Osteocyte (in vitro differentiated cells): ENCODE measurements at regions not wholly inside any gene's neighbourhood (a gene's known extent, or its start where the extent isn't known, plus 50 kb on each side); places are given as distances from the start of the nearest gene placed in this dataset.
"Not testable (repeated sequence)": the region's sequence is repeated elsewhere in the genome, so short reads cannot be mapped to it uniquely, and the experiment has no call there.

Experiments used
- DNase-seq: peaks from one replicate; pipeline ENCODE4 v3.0.0; 2021; ENCODE audit warnings: mixed read lengths; ENCODE audit not compliant: unreplicated experiment; ENCODE audit errors: extremely low spot score
- H3K27ac Mint-ChIP-seq: one replicate; pipeline ENCODE4 v1.8.0; 2021; ENCODE audit warnings: mild to moderate bottlenecking, mixed read lengths; ENCODE audit not compliant: unreplicated experiment
- H3K27me3 Mint-ChIP-seq: one replicate; pipeline ENCODE4 v1.8.0; 2021; ENCODE audit warnings: mixed read lengths; ENCODE audit not compliant: unreplicated experiment
- H3K36me3 Mint-ChIP-seq: one replicate; pipeline ENCODE4 v1.8.0; 2021; ENCODE audit warnings: mixed read lengths; ENCODE audit not compliant: unreplicated experiment
- H3K4me1 Mint-ChIP-seq: one replicate; pipeline ENCODE4 v1.8.0; 2021; ENCODE audit warnings: mixed read lengths; ENCODE audit not compliant: unreplicated experiment
- H3K4me3 Mint-ChIP-seq: one replicate; pipeline ENCODE4 v1.8.0; 2021; ENCODE audit warnings: mild to moderate bottlenecking, moderate library complexity, mixed read lengths; ENCODE audit not compliant: unreplicated experiment
- H3K9me3 Mint-ChIP-seq: one replicate; pipeline ENCODE4 v1.8.0; 2021; ENCODE audit warnings: mixed read lengths; ENCODE audit not compliant: unreplicated experiment
- CTCF ChIP-seq: fragments of 200-600 bp; sonication (generic); IDR thresholded peaks from 2 replicates; pipeline ENCODE4 v1.5.0; 2021; ENCODE audit warnings: antibody characterized with exemption, mild to moderate bottlenecking, moderate library complexity

- no peak for TF ChIP-seq CTCF
- H3K27me3 Mint-ChIP-seq = no peaks in the 10 kb centered on the region
- H3K9me3 Mint-ChIP-seq = no peaks in the 10 kb centered on the region
- no peak overlapping the region for H3K4me3 Mint-ChIP-seq
- no peak for DNase-seq
- no peak overlapping the region for H3K27ac Mint-ChIP-seq
- H3K4me1 Mint-ChIP-seq = peaks cover 34% of the 10 kb centered on the region
- H3K36me3 Mint-ChIP-seq = no peaks in the 10 kb centered on the region
Measured at GRCh38 chr20:53776858-53777257, 183.2 kb upstream of the ZNF217 start.

GRCh38 chr20:53774461-53775203 is 181.0 kb upstream of the ZNF217 start:
- DNase-seq = no peak
- no peaks in the 10 kb centered on the region for H3K27me3 Mint-ChIP-seq
- no peaks in the 10 kb centered on the region for H3K36me3 Mint-ChIP-seq
- no peak overlapping the region for H3K4me3 Mint-ChIP-seq
- no peak for TF ChIP-seq CTCF
- H3K4me1 Mint-ChIP-seq = peaks cover 44% of the 10 kb centered on the region
- H3K9me3 Mint-ChIP-seq = no peaks in the 10 kb centered on the region
- H3K27ac Mint-ChIP-seq = peak overlapping the region; percentile 96

GRCh38 chr20:53773792-53774401 is 180.3 kb upstream of the ZNF217 start:
- Mint-ChIP-seq H3K27me3 (no peaks in the 10 kb centered on the region), H3K27ac (peak overlapping the region; percentile 96), H3K4me1 (peaks cover 51% of the 10 kb centered on the region), H3K9me3 (no peaks in the 10 kb centered on the region), H3K36me3 (no peaks in the 10 kb centered on the region), H3K4me3 (no peak overlapping the region)
- DNase-seq = no peak
- TF ChIP-seq CTCF = no peak

GRCh38 chr20:53773066-53773791 is 179.6 kb upstream of the ZNF217 start:
- not testable (repeated sequence) for H3K36me3 Mint-ChIP-seq, H3K9me3 Mint-ChIP-seq, H3K27me3 Mint-ChIP-seq, DNase-seq
- peak overlapping the region; percentile 33 for H3K4me3 Mint-ChIP-seq
- H3K27ac Mint-ChIP-seq = peak overlapping the region; percentile 96
- peaks cover 58% of the 10 kb centered on the region for H3K4me1 Mint-ChIP-seq

GRCh38 chr20:53769041-53769440 is 175.4 kb upstream of the ZNF217 start:
- Mint-ChIP-seq H3K27ac (peak overlapping the region; percentile 76), H3K36me3 (no peaks in the 10 kb centered on the region), H3K27me3 (no peaks in the 10 kb centered on the region), H3K4me3 (no peak overlapping the region), H3K4me1 (peaks cover 59% of the 10 kb centered on the region), H3K9me3 (no peaks in the 10 kb centered on the region)
- no peak for TF ChIP-seq CTCF
- DNase-seq = no peak
